B cell (primary cell): ENCODE measurements at regions not wholly inside any gene's neighbourhood (a gene's known extent, or its start where the extent isn't known, plus 50 kb on each side); places are given as distances from the start of the nearest gene placed in this dataset.

ENCODE experiments used
- ATAC-seq: fragments of 200-7000 bp; cut with Tn5 transposase; one replicate; pipeline ENCODE4 v1.10.0; 2021; ENCODE audit warnings: low read depth, mild to moderate bottlenecking, moderate number of reproducible peaks, moderate library complexity
- CTCF ChIA-PET: fragments of 350-600 bp; sonication (Branson Sonifier 250); formaldehyde crosslinking; loops from one replicate; lab custom pipeline; 2021; ENCODE audit warnings: antibody characterized with exemption, inconsistent platforms; lab: Charles Lee
- POLR2A ChIA-PET: fragments of 350-600 bp; sonication (Branson Sonifier 250); formaldehyde crosslinking; loops from one replicate; lab custom pipeline; 2021; ENCODE audit warnings: antibody characterized with exemption; lab: Charles Lee
- DNase-seq: peaks from one replicate; pipeline ENCODE4 v3.0.0; 2013
- H2AFZ ChIP-seq: 2 replicates; pipeline ENCODE4 v1.6.1; 2012; ENCODE audit warnings: mild to moderate bottlenecking, low read depth, low read length; ENCODE audit not compliant: insufficient read depth, poor library complexity, severe bottlenecking
- H3K27ac ChIP-seq, 2 donors: 1 replicate in 1 of 2; 2 replicates in 1 of 2; pipeline ENCODE4 v1.5.1; 2012 to 2013; ENCODE audit warnings: low read length in 2 of 2, mild to moderate bottlenecking in 2 of 2, moderate library complexity in 1 of 2
- H3K27me3 ChIP-seq, 4 experiments: fragments of 200-600 bp in 1 of 4; sonication (generic) in 1 of 4; replicated peaks in 1 of 4; 1 replicate in 2 of 4; 2 replicates in 2 of 4; pipeline versions ENCODE4 v1.6.1 to v1.7.0; 2013 to 2016; ENCODE audit warnings: low read length in 3 of 4, mild to moderate bottlenecking in 2 of 4, mixed read lengths in 1 of 4, moderate library complexity in 1 of 4; ENCODE audit not compliant: insufficient read depth in 4 of 4, control insufficient read depth in 3 of 4; ENCODE audit errors: control extremely low read depth in 1 of 4
- H3K36me3 ChIP-seq, 2 experiments: replicated peaks in 1 of 2; 1 replicate in 1 of 2; 2 replicates in 1 of 2; pipeline versions ENCODE4 v1.6.1 to v1.7.1; 2013; ENCODE audit warnings: low read length in 1 of 2; ENCODE audit not compliant: insufficient read depth in 2 of 2, control insufficient read depth in 1 of 2; ENCODE audit errors: control extremely low read depth in 1 of 2, extremely low read depth in 1 of 2
- H3K4me1 ChIP-seq, 2 donors: fragments of 200-600 bp in 1 of 2; sonication (generic) in 1 of 2; 1 replicate in 1 of 2; 2 replicates in 1 of 2; pipeline versions ENCODE4 v1.5.1 to v1.6.1; 2013 to 2017; ENCODE audit warnings: low read length in 2 of 2; ENCODE audit not compliant: control insufficient read depth in 2 of 2, insufficient read depth in 2 of 2
- H3K4me2 ChIP-seq: replicated peaks from 2 replicates; pipeline ENCODE3; 2012; ENCODE audit warnings: mild to moderate bottlenecking, low read depth, low read length; ENCODE audit not compliant: poor library complexity, severe bottlenecking
- H3K4me3 ChIP-seq, 5 experiments: fragments of 200-600 bp in 1 of 5; sonication (generic) in 1 of 5; 1 replicate in 3 of 5; 2 replicates in 2 of 5; pipeline versions ENCODE4 v1.5.1 to v1.7.0; 2011 to 2016; ENCODE audit warnings: low read length in 4 of 5, mild to moderate bottlenecking in 4 of 5, low read depth in 2 of 5, control low read depth in 1 of 5, moderate library complexity in 1 of 5; ENCODE audit not compliant: insufficient read depth in 1 of 5; ENCODE audit errors: control extremely low read depth in 1 of 5, extremely low read depth in 1 of 5
- H3K79me2 ChIP-seq: fragments of 200-600 bp; sonication (generic); one replicate; pipeline ENCODE4 v1.6.0; 2016; ENCODE audit warnings: low read length; ENCODE audit not compliant: control insufficient read depth, insufficient read depth
- H3K9ac ChIP-seq: fragments of 200-600 bp; sonication (generic); 2 replicates; pipeline ENCODE4 v1.6.1; 2017; ENCODE audit warnings: mild to moderate bottlenecking, low read length, moderate library complexity
- H3K9me3 ChIP-seq, 3 donors: one replicate each; pipeline versions ENCODE4 v1.6.1 to v1.7.1; 2013; ENCODE audit warnings: low read length in 2 of 3; ENCODE audit not compliant: control insufficient read depth in 2 of 3, insufficient read depth in 1 of 3; ENCODE audit errors: control extremely low read depth in 1 of 3
- H4K20me1 ChIP-seq: 2 replicates; pipeline ENCODE4 v1.6.0; 2012; ENCODE audit warnings: mild to moderate bottlenecking, low read length; ENCODE audit not compliant: insufficient read depth, control insufficient read depth, poor library complexity, severe bottlenecking
- H3K27ac Mint-ChIP-seq: one replicate; pipeline ENCODE4 v1.8.0; 2021; ENCODE audit warnings: mixed read lengths
- H3K27me3 Mint-ChIP-seq: one replicate; pipeline ENCODE4 v1.8.0; 2021; ENCODE audit warnings: mixed read lengths
- H3K4me1 Mint-ChIP-seq: one replicate; pipeline ENCODE4 v1.8.0; 2021; ENCODE audit warnings: mixed read lengths
- H3K4me3 Mint-ChIP-seq: one replicate; pipeline ENCODE4 v1.8.0; 2021; ENCODE audit warnings: mixed read lengths
- H3K9me3 Mint-ChIP-seq: one replicate; pipeline ENCODE4 v1.8.0; 2022; ENCODE audit warnings: mixed read lengths; ENCODE audit not compliant: insufficient read depth
- CTCF ChIP-seq: fragments of 200-600 bp; IDR thresholded peaks from one replicate; pipeline ENCODE4 v1.8.0; 2022; ENCODE audit warnings: antibody characterized with exemption, mild to moderate bottlenecking
- EZH2 ChIP-seq: IDR thresholded peaks from 2 replicates; pipeline ENCODE4 v1.6.1; 2012; ENCODE audit warnings: borderline replicate concordance, low read depth, mild to moderate bottlenecking, moderate library complexity, low read length; ENCODE audit not compliant: insufficient read depth, poor library complexity, severe bottlenecking
- WGBS: methylation state at CpG from one replicate; pipeline ENCODE4 v1.1.5; 2013; ENCODE audit warnings: missing lambda C conversion rate; ENCODE audit not compliant: insufficient coverage; 5-methylcytosine and 5-hydroxymethylcytosine counted together
- intact Hi-C: fragments of 100-400 bp; cut with micrococcal nuclease; formaldehyde crosslinking; loops from one replicate; pipeline ENCODE4 v1.10.0; 2022

GRCh38 chr2:181348107-181348837 lies 108.9 kb upstream of the ITGA4 start:
- peak overlapping the region; percentile 23 for H3K4me2 ChIP-seq
- H3K9me3 ChIP-seq, result no peaks in the 10 kb centered on the region
- H3K4me1 ChIP-seq, result peaks cover 27 to 34% of the 10 kb centered on the region in 2 donors
- intact Hi-C loops, result no loop called here
- H3K4me3 Mint-ChIP-seq, result peak overlapping the region; percentile 30
- no peaks in the 10 kb centered on the region for H3K27me3 Mint-ChIP-seq
- no peaks in the 10 kb centered on the region for H4K20me1 ChIP-seq
- no peaks in the 10 kb centered on the region for H3K27me3 ChIP-seq
- H3K79me2 ChIP-seq, result peaks cover 3% of the 10 kb centered on the region
- no peaks in the 10 kb centered on the region for H3K36me3 ChIP-seq
- POLR2A ChIA-PET, result interaction anchor here (0.7 kb wide), 1 partner anchor 192 kb away, joined by 3 read pairs; no protein-coding TSS in a partner anchor
- H3K4me3 ChIP-seq, result no peak overlapping the region
- TF ChIP-seq CTCF, result no peak
- no peak for TF ChIP-seq EZH2
- CTCF ChIA-PET, result interaction anchor here (0.6 kb wide), 2 partner anchors 43 to 94 kb away, joined by 3 read pairs; no protein-coding TSS in a partner anchor
- no peak overlapping the region for H3K9ac ChIP-seq
- no peaks in the 10 kb centered on the region for H3K9me3 Mint-ChIP-seq
- H3K4me1 Mint-ChIP-seq, result peaks cover 37% of the 10 kb centered on the region
- no peak overlapping the region for H2AFZ ChIP-seq
- peak; percentile 71 for ATAC-seq
- H3K27ac Mint-ChIP-seq, result peak overlapping the region; percentile 63
- peak; percentile 62 for DNase-seq
- no peak overlapping the region for H3K27ac ChIP-seq

- ATAC-seq, result peak; percentile 55
- TF ChIP-seq EZH2, result no peak
- TF ChIP-seq CTCF, result no peak
- Mint-ChIP-seq H3K9me3 (no peaks in the 10 kb centered on the region), H3K4me3 (peak overlapping the region; percentile 7), H3K27ac (peak overlapping the region; percentile 55), H3K4me1 (peaks cover 40% of the 10 kb centered on the region), H3K27me3 (no peaks in the 10 kb centered on the region)
- no peak overlapping the region for H3K4me3 ChIP-seq
- no CpG with 5 or more reads among the region's 1 CpG for WGBS
- DNase-seq, result peak; percentile 57
- H3K4me2 ChIP-seq, result peak overlapping the region; percentile 55
- H3K27ac ChIP-seq, result peak overlapping the region; percentile 43 to 51
- H3K79me2 ChIP-seq, result no peaks in the 10 kb centered on the region
- CTCF ChIA-PET, result interaction anchor here (0.6 to 2.4 kb wide), 10 partner anchors 9 to 114 kb away, joined by 3 to 7 read pairs (median 4); partner anchors contain the start of gene ITGA4
- H3K4me1 ChIP-seq, result peaks cover 27 to 34% of the 10 kb centered on the region in 2 donors
- H3K9me3 ChIP-seq, result peaks cover 0 to 2% (median 0%) of the 10 kb centered on the region in 3 donors
- intact Hi-C loops, result loop anchor here (5.0 kb wide), 2 partner anchors 40 kb away; no protein-coding TSS in a partner anchor
- H2AFZ ChIP-seq, result peak overlapping the region; percentile 50
- H4K20me1 ChIP-seq, result no peaks in the 10 kb centered on the region
- POLR2A ChIA-PET, result interaction anchor here (0.6 to 1.1 kb wide), 2 partner anchors 14 to 46 kb away, joined by 3 to 5 read pairs; no protein-coding TSS in a partner anchor
- H3K27me3 ChIP-seq, result no peaks in the 10 kb centered on the region
- H3K9ac ChIP-seq, result peak overlapping the region; percentile 28
- no peaks in the 10 kb centered on the region for H3K36me3 ChIP-seq
Measured at GRCh38 chr2:181352158-181352557, 105.0 kb upstream of the ITGA4 start.
